VCaP (cell line): ENCODE measurements at regions not wholly inside any gene's neighbourhood (a gene's known extent, or its start where the extent isn't known, plus 50 kb on each side); places are given as distances from the start of the nearest gene placed in this dataset.

ENCODE experiments used
- H3K27ac ChIP-seq: fragments of 450-650 bp; 2 replicates; pipeline ENCODE4 v1.5.1; 2017
- TF ChIP-seq, protein P1 (sequence below): fragments of 450-650 bp; conservative IDR thresholded peaks from 2 replicates; pipeline ENCODE4 v1.5.1; 2017; ENCODE audit warnings: mild to moderate bottlenecking, moderate library complexity

DNA sequence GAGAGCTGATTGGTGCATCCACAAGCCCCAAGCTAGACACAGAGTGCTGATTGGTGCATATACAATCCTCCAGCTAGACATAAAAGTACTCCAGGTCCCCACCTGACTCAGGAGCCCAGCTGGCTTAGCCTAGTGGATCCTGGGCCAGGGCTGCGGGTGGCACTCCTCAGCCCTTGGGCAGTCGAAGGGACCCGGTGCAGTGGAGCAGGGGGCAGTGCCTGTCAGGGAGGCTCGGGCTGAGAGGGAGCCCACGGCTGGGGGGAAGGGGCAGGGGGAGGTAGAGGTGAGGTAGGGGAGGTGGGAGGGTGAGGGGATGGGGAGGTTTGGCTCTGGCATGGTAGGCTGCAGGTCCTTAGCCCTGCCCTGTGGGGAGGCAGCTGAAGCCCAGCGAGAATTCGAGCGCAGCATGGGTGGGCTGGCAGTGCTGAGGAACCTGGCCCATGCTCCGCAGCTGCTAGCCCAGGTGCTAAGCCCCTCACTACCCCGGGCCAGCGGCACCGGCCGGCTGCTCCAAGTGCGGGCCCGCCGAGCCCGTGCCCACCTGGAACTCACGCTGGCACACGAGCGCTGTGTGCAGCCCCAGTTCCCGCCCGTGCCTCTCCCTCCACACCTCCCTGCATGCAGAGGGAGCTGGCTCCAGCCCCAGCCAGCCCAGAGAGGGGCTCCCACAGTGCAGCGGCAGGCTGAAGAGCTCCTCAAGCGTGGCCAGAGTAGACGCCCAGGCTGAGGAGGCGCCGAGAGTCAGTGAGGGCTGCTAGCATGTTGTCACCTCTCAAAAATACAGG lies 742.8 kb downstream of the FAM181B start:
- TF ChIP-seq, protein P1, sequence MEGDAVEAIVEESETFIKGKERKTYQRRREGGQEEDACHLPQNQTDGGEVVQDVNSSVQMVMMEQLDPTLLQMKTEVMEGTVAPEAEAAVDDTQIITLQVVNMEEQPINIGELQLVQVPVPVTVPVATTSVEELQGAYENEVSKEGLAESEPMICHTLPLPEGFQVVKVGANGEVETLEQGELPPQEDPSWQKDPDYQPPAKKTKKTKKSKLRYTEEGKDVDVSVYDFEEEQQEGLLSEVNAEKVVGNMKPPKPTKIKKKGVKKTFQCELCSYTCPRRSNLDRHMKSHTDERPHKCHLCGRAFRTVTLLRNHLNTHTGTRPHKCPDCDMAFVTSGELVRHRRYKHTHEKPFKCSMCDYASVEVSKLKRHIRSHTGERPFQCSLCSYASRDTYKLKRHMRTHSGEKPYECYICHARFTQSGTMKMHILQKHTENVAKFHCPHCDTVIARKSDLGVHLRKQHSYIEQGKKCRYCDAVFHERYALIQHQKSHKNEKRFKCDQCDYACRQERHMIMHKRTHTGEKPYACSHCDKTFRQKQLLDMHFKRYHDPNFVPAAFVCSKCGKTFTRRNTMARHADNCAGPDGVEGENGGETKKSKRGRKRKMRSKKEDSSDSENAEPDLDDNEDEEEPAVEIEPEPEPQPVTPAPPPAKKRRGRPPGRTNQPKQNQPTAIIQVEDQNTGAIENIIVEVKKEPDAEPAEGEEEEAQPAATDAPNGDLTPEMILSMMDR, result no peak
- H3K27ac ChIP-seq, result no peak overlapping the region

DNA sequence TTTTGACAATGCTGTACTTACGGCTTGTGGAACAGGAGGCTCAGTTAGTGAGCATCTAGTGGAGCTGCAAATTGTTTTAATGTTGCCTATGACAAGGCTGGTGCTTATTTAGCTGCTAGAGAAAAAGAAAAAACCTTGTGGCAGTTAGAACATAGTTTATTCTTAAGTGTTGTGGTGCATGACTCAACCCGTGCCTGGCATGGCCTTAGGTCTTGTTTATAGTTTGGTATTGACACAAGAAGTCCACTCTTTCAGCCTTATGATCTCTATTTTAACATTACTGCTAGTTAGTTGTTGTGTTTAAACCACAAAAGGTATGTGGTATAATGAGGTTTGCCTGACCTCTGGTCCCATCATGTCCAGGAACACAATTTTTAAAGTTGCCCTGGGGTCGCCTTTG lies 744.6 kb downstream of the FAM181B start:
- TF ChIP-seq, protein P1, result no peak

DNA sequence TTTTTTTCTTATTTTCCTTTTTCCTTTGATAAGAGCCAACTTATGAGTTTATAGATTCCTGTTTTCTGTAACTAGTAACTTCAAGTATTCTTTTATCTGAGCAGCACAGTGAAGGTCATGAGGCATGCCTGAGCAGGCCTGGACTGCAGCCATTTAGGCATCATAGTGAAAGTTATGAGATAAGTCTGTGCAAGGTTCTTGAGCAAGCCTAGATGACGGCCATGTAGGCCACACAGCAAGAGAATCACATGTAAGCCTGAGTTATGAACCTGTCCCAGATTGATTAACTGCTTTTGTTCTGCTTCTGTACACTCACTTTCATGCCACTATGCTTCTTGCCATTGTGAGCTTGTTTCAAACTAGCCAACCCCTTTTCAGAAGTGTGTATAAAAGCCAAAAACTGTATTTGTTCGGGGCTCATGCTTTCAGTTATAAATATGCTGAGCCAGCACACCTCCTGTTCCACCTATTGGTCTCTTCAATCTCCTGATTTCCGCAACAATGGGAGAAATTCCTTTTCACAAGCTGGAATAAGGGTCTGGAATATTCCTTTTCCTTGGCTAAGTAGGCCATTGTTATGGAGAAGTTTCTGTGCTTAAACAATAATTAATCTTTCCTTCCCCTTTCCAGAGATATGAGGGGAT lies 745.7 kb downstream of the FAM181B start:
- no peak overlapping the region for H3K27ac ChIP-seq
- TF ChIP-seq, protein P1, result no peak

More for the DNA sequence above, 744.6 kb downstream of the FAM181B start:
- no peak overlapping the region for H3K27ac ChIP-seq

DNA sequence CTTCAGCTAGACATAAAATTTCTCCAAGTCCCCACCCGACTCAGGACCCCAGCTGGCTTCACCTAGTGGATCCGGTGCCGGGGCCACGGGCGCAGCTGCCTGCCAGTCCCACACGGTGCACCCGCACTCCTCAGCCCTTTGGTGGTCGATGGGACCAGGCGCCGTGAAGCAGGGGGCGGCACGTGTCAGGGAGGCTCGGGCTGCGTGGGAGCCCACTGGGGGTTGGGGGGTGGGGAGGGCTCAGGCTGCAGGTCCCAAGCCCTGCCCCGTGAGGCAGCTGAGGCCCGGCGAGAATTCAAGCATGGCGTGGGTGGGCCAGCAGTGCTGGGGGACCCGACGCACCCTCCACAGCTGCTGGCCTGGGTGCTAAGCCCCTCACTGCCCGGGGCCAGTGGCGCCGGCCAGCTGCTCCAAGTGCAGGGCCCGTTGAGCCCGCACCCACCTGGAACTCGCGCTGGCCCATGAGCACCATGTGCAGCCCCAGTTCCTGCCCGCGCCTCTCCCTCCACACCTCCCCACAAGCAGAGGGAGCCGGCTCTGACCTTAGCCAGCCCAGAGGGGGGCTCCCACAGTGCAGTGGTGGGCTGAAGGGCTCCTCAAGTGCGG lies 747.0 kb downstream of the FAM181B start:
- TF ChIP-seq, protein P1, result no peak
- no peak overlapping the region for H3K27ac ChIP-seq

DNA sequence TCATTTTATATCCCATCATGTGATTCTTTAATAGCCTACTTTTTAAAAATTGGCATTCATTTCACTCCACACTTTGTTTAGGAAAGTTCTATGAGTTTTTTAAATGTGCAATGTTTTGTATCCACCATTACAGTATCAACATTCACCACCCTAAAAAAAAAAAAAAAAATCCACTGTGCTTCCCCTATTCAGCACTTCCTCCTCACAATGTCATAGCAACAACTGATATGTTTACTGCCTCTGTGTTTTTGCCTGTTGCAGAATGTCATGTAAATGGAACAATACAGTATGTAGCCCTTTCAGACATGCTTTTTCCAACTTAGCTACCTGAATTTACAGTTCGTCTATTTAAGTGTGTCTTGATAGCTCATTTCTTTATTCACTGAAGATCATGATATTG lies 754.2 kb downstream of the FAM181B start:
- TF ChIP-seq, protein P1, result no peak
- H3K27ac ChIP-seq, result no peak overlapping the region

DNA sequence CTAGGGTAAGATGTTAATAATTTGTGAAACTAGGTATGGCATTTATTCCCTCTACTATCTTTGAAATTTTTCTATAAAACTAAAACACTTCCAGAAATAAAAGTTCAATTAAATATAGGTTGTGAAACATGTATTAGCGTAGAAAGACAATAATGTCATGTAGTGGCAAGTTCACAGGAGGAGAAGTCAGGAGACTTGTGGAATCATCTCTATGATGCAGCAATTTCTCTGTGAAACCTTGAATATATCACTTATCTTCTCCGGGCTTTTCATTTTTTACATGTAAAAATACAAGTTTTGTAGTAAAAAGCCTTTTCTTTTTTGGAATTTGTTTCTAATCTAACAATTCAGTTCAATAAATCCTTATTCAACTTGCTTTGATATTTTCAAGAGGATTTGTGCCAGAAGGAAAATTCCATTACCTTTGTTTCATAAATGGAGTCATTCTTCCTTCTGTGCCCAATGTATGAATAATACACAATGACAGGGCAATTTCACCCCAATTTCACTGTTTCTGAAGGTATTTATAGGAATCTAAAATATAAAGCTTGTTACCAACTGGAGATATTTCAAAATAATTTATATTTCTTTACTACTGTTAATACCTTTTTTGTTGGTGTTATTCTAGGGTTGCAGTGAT lies 758.3 kb downstream of the FAM181B start:
- TF ChIP-seq, protein P1, result no peak
- H3K27ac ChIP-seq, result no peak overlapping the region

DNA sequence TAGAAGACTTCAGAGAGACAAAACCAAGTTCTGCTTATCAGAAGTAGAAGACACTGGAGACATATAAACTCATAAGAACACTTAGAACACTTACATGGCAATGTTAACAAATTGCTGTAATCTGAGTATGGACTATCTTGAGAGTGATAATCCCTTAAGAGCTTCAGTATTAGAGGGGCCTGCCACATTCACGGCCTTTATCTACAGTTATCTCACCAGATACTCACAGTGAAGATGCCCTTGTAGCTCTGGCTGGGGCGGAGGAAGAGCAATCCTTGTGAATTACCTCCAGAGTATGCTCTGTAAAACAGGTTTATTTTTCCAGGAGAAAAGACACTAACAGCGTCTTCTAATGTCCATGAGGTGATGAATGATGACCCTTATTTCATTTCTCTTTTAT lies 762.8 kb downstream of the FAM181B start:
- H3K27ac ChIP-seq, result no peak overlapping the region
- TF ChIP-seq, protein P1, result no peak
